Choroid plexus epithelial cell (primary cell): ENCODE measurements at regions not wholly inside any gene's neighbourhood (a gene's known extent, or its start where the extent isn't known, plus 50 kb on each side); places are given as distances from the start of the nearest gene placed in this dataset.

Experiments used
- DNase-seq: peaks from one replicate; pipeline ENCODE4 v3.0.0-alpha.2; 2010; ENCODE audit warnings: low read depth
- H3K4me3 ChIP-seq: 2 replicates; pipeline ENCODE4 v1.5.1; 2011; ENCODE audit warnings: low read depth, mild to moderate bottlenecking, control low read depth, low read length, moderate library complexity
- CTCF ChIP-seq: conservative IDR thresholded peaks from 2 replicates; pipeline ENCODE4 v1.5.1; 2011; ENCODE audit warnings: low read depth, mild to moderate bottlenecking, control low read depth, inconsistent platforms, low read length, moderate library complexity

GRCh38 chr13:83183439-83184149 is 698.7 kb downstream of the SLITRK1 start:
- H3K4me3 ChIP-seq, result no peak overlapping the region
- TF ChIP-seq CTCF, result no peak
- DNase-seq, result no peak

- no peak for DNase-seq
- H3K4me3 ChIP-seq, result no peak overlapping the region
- no peak for TF ChIP-seq CTCF
These were observed 699.4 kb downstream of the SLITRK1 start for GRCh38 chr13:83182845-83183244.

- H3K4me3 ChIP-seq, result no peak overlapping the region
- no peak for DNase-seq
- TF ChIP-seq CTCF, result no peak
These were observed 704.3 kb downstream of the SLITRK1 start for GRCh38 chr13:83178008-83178407.

- DNase-seq, result peak; percentile 4
- H3K4me3 ChIP-seq, result no peak overlapping the region
- TF ChIP-seq CTCF, result no peak
These were observed 713.7 kb downstream of the SLITRK1 start for GRCh38 chr13:83168590-83168989.

GRCh38 chr13:83167203-83167602 is 715.1 kb downstream of the SLITRK1 start:
- no peak for DNase-seq
- no peak for TF ChIP-seq CTCF
- no peak overlapping the region for H3K4me3 ChIP-seq

GRCh38 chr13:83166550-83166949 is 715.7 kb downstream of the SLITRK1 start:
- H3K4me3 ChIP-seq, result no peak overlapping the region
- no peak for TF ChIP-seq CTCF
- DNase-seq, result no peak

- peak; percentile 21 for DNase-seq
- no peak overlapping the region for H3K4me3 ChIP-seq
- TF ChIP-seq CTCF, result no peak
These were observed 719.8 kb downstream of the SLITRK1 start for GRCh38 chr13:83162493-83162892.
